HL-60 (cell line): ENCODE measurements at regions not wholly inside any gene's neighbourhood (a gene's known extent, or its start where the extent isn't known, plus 50 kb on each side); places are given as distances from the start of the nearest gene placed in this dataset.

Experiments
- DNase-seq, 2 experiments: peaks; one replicate each; pipeline ENCODE4 v3.0.0-alpha.2; 2010 to 2020; ENCODE audit warnings: low read depth in 1 of 2, low spot score in 1 of 2
- H3K27ac ChIP-seq: fragments of 250-450 bp; sonication (Bioruptor Pico); replicated peaks from 2 replicates; pipeline ENCODE4 v1.5.1; 2020; ENCODE audit warnings: mild to moderate bottlenecking, moderate library complexity
- H3K27me3 ChIP-seq: fragments of 250-450 bp; sonication (Bioruptor Pico); 2 replicates; pipeline ENCODE4 v1.5.1; 2021; ENCODE audit warnings: mild to moderate bottlenecking, moderate library complexity; ENCODE audit not compliant: insufficient read depth, poor library complexity, severe bottlenecking
- H3K4me3 ChIP-seq: replicated peaks from 2 replicates; pipeline ENCODE4 v1.5.1; 2011; ENCODE audit warnings: mild to moderate bottlenecking, control low read depth, low read length; ENCODE audit not compliant: insufficient read depth
- CTCF ChIP-seq: IDR thresholded peaks from one replicate; pipeline ENCODE4 v1.5.1; 2011; ENCODE audit warnings: low read length, control low read depth, inconsistent platforms; ENCODE audit not compliant: insufficient read depth
- GABPA ChIP-seq: IDR thresholded peaks from 2 replicates; pipeline ENCODE4 v1.6.1; 2012; ENCODE audit warnings: low read depth
- POLR2AphosphoS5 ChIP-seq: IDR thresholded peaks from 2 replicates; pipeline ENCODE4 v1.6.1; 2012; ENCODE audit warnings: low read depth
- REST ChIP-seq: IDR thresholded peaks from 2 replicates; pipeline ENCODE4 v1.6.1; 2012; ENCODE audit warnings: low read depth; ENCODE audit not compliant: insufficient replicate concordance
- SPI1 ChIP-seq: IDR thresholded peaks from 2 replicates; pipeline ENCODE4 v1.6.1; 2012; ENCODE audit warnings: low read depth, mild to moderate bottlenecking, borderline replicate concordance

GRCh38 chr7:20064181-20064970 lies 152.8 kb downstream of the MACC1 start:
- no peaks in the 10 kb centered on the region for H3K27me3 ChIP-seq
- no peak for DNase-seq
- TF ChIP-seq SPI1 (no peak), REST (no peak), POLR2AphosphoS5 (no peak), GABPA (no peak), CTCF (no peak)
- H3K4me3 ChIP-seq: no peak overlapping the region
- H3K27ac ChIP-seq: no peak overlapping the region

GRCh38 chr7:20063644-20064043 lies 153.5 kb downstream of the MACC1 start:
- Histone ChIP-seq H3K27ac (no peak overlapping the region), H3K4me3 (no peak overlapping the region), H3K27me3 (no peaks in the 10 kb centered on the region)
- TF ChIP-seq CTCF (no peak), SPI1 (no peak), REST (no peak), GABPA (no peak), POLR2AphosphoS5 (no peak)
- DNase-seq: no peak

- TF ChIP-seq GABPA: no peak
- TF ChIP-seq REST: no peak
- no peak for TF ChIP-seq SPI1
- TF ChIP-seq POLR2AphosphoS5: no peak
- no peak for TF ChIP-seq CTCF
- H3K4me3 ChIP-seq: no peak overlapping the region
- no peaks in the 10 kb centered on the region for H3K27me3 ChIP-seq
- H3K27ac ChIP-seq: no peak overlapping the region
- DNase-seq: no peak
Observed at GRCh38 chr7:20062932-20063331, 154.3 kb downstream of the MACC1 start.
